ENCODE measurements at regions not wholly inside any gene's neighbourhood (a gene's known extent, or its start where the extent isn't known, plus 50 kb on each side); places are given as distances from the start of the nearest gene placed in this dataset.

GRCh38 chr3:166714206-166714605 lies 665.9 kb downstream of the ZBBX start:
- POLR2A ChIA-PET (ENCODE audit: low non-redundant PET): no interaction called here
- no peaks in the 10 kb centered on the region for H3K36me3 ChIP-seq (ENCODE audit: insufficient read depth, low read length, poor library complexity, severe bottlenecking)
- no peaks in the 10 kb centered on the region for H3K9me3 ChIP-seq (ENCODE audit: low read depth, low read length, poor library complexity, severe bottlenecking)
- H3K27me3 ChIP-seq (replicated peaks; ENCODE audit: insufficient read depth, low read depth, low read length, poor library complexity): no peaks in the 10 kb centered on the region
- TF ChIP-seq EZH2 (IDR thresholded peaks at IDR 0.05; ENCODE audit: borderline replicate concordance, low read depth, low read length, poor library complexity, severe bottlenecking): no peak
- no peak for TF ChIP-seq CTCF (conservative IDR thresholded peaks at IDR 0.05; ENCODE audit: low read depth, low read length)
- no peaks in the 10 kb centered on the region for H3K4me1 ChIP-seq (ENCODE audit: insufficient read depth, low read length, poor library complexity, severe bottlenecking)
- CTCF ChIA-PET: no interaction called here
- H3K4me3 ChIP-seq (ENCODE audit: low read depth, low read length, poor library complexity, severe bottlenecking): no peak overlapping the region
- no peak for DNase-seq (ENCODE audit: low spot score)
- intact Hi-C loops (cut with micrococcal nuclease; ENCODE audit: unreplicated experiment): no loop called here
- no TSS peak for BruUV-seq (replicated peaks)
- H3K27ac ChIP-seq (ENCODE audit: low read depth, low read length, poor library complexity, severe bottlenecking): no peak overlapping the region

- H3K27me3 ChIP-seq (replicated peaks; ENCODE audit: insufficient read depth, low read depth, low read length, poor library complexity): no peaks in the 10 kb centered on the region
- no peak for TF ChIP-seq CTCF (conservative IDR thresholded peaks at IDR 0.05; ENCODE audit: low read depth, low read length)
- TF ChIP-seq EZH2 (IDR thresholded peaks at IDR 0.05; ENCODE audit: borderline replicate concordance, low read depth, low read length, poor library complexity, severe bottlenecking): no peak
- no TSS peak for BruUV-seq (replicated peaks)
- no peaks in the 10 kb centered on the region for H3K36me3 ChIP-seq (ENCODE audit: insufficient read depth, low read length, poor library complexity, severe bottlenecking)
- no peaks in the 10 kb centered on the region for H3K9me3 ChIP-seq (ENCODE audit: low read depth, low read length, poor library complexity, severe bottlenecking)
- H3K4me1 ChIP-seq (ENCODE audit: insufficient read depth, low read length, poor library complexity, severe bottlenecking): no peaks in the 10 kb centered on the region
- intact Hi-C loops (cut with micrococcal nuclease; ENCODE audit: unreplicated experiment): no loop called here
- DNase-seq (ENCODE audit: low spot score): no peak
- CTCF ChIA-PET: no interaction called here
- POLR2A ChIA-PET (ENCODE audit: low non-redundant PET): no interaction called here
- no peak overlapping the region for H3K27ac ChIP-seq (ENCODE audit: low read depth, low read length, poor library complexity, severe bottlenecking)
- H3K4me3 ChIP-seq (ENCODE audit: low read depth, low read length, poor library complexity, severe bottlenecking): no peak overlapping the region
Measured at GRCh38 chr3:166713787-166714186, 666.3 kb downstream of the ZBBX start.

GRCh38 chr3:166706094-166706493 lies 674.0 kb downstream of the ZBBX start:
- CTCF ChIA-PET: no interaction called here
- no TSS peak for BruUV-seq (replicated peaks)
- Histone ChIP-seq H3K4me1 (ENCODE audit: insufficient read depth, low read length, poor library complexity, severe bottlenecking) (no peaks in the 10 kb centered on the region), H3K36me3 (ENCODE audit: insufficient read depth, low read length, poor library complexity, severe bottlenecking) (no peaks in the 10 kb centered on the region), H3K27ac (ENCODE audit: low read depth, low read length, poor library complexity, severe bottlenecking) (no peak overlapping the region), H3K27me3 (replicated peaks; ENCODE audit: insufficient read depth, low read depth, low read length, poor library complexity) (no peaks in the 10 kb centered on the region), H3K4me3 (ENCODE audit: low read depth, low read length, poor library complexity, severe bottlenecking) (no peak overlapping the region), H3K9me3 (ENCODE audit: low read depth, low read length, poor library complexity, severe bottlenecking) (no peaks in the 10 kb centered on the region)
- TF ChIP-seq EZH2 (IDR thresholded peaks at IDR 0.05; ENCODE audit: borderline replicate concordance, low read depth, low read length, poor library complexity, severe bottlenecking) (no peak), CTCF (conservative IDR thresholded peaks at IDR 0.05; ENCODE audit: low read depth, low read length) (no peak)
- POLR2A ChIA-PET (ENCODE audit: low non-redundant PET): no interaction called here
- intact Hi-C loops (cut with micrococcal nuclease; ENCODE audit: unreplicated experiment): no loop called here
- DNase-seq (ENCODE audit: low spot score): no peak

Data from A673 (cell line).